ENCODE measurements at regions not wholly inside any gene's neighbourhood (a gene's known extent, or its start where the extent isn't known, plus 50 kb on each side); places are given as distances from the start of the nearest gene placed in this dataset.

GRCh38 chr22:49687786-49688515, 139.7 kb downstream of the BRD1 start:
- TF ChIP-seq CTCF (IDR thresholded peaks at IDR 0.05; ENCODE audit: low read length), result no peak
- no peak for TF ChIP-seq EZH2 (optimal IDR thresholded peaks at IDR 0.05; ENCODE audit: low read depth, low read length)
- no peak for TF ChIP-seq EZH2phosphoT487 (IDR thresholded peaks at IDR 0.05; ENCODE audit: low read length)

All from MM.1S (cell line).